ENCODE measurements at regions not wholly inside any gene's neighbourhood (a gene's known extent, or its start where the extent isn't known, plus 50 kb on each side); places are given as distances from the start of the nearest gene placed in this dataset.

DNA sequence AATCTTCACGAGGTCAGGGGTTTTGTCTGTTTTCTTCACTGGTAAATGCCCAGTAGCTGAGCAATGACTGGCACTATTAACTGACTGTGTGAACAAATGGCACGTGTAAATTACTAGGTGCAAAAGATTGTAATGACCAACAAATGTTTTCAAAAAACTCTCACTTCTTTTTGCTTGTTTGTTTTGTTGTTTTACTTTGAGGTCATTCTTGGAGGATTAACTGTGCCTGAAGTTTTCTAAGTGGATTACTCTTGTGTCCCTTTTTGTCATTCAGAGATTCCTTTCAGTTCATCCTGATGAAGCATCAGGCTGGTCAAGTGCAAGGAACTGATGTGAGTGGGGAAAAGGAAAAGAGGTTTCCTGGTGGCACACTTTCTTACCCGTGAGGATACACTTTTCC is 74.4 kb upstream of the PPP1R3C start:
- no peak overlapping the region for H4K5ac ChIP-seq (ENCODE audit: insufficient read length, low read depth, low read length)
- no peaks in the 10 kb centered on the region for H3K27me3 ChIP-seq (ENCODE audit: insufficient read depth, low read length)
- H3K27ac ChIP-seq (ENCODE audit: insufficient read length, low read depth, low read length), result no peak overlapping the region
- H2BK15ac ChIP-seq (ENCODE audit: low read depth, low read length), result no peak overlapping the region
- no peak overlapping the region for H3K4ac ChIP-seq (ENCODE audit: low read depth, low read length)
- no peak overlapping the region for H3K56ac ChIP-seq (ENCODE audit: insufficient read length, low read depth, low read length)
- no CpG with 5 or more reads among the region's 3 CpGs for WGBS (ENCODE audit: extremely low coverage, insufficient read length, low lambda C conversion rate)
- DNase-seq, result no peak
- no peaks in the 10 kb centered on the region for H3K4me1 ChIP-seq (ENCODE audit: insufficient read depth, low read length)
- H2BK12ac ChIP-seq (ENCODE audit: insufficient read length, low read depth, low read length), result no peak overlapping the region
- Mint-ChIP-seq H3K27ac (no peak overlapping the region), H3K36me3 (ENCODE audit: insufficient read depth in 1 of 3, low read depth in 3 of 3) (no peaks in the 10 kb centered on the region), H3K9me3 (no peaks in the 10 kb centered on the region), H3K27me3 (ENCODE audit: low read depth) (peaks cover 2% of the 10 kb centered on the region; the same call in 1 of the 2 replicates), H3K4me1 (peaks cover 6 to 15% of the 10 kb centered on the region in 2 experiments), H3K4me3 (no peak overlapping the region)
- no peak overlapping the region for H3K18ac ChIP-seq (ENCODE audit: insufficient read length, low read depth, low read length)
- no peaks in the 10 kb centered on the region for H3K79me1 ChIP-seq (ENCODE audit: insufficient read depth, low read depth, low read length, poor library complexity, severe bottlenecking)
- no peak overlapping the region for H3T11ph ChIP-seq (ENCODE audit: low read length)
- H3K79me2 ChIP-seq (ENCODE audit: insufficient read depth, low read length), result no peaks in the 10 kb centered on the region
- no peaks in the 10 kb centered on the region for H3K23me2 ChIP-seq (ENCODE audit: insufficient read length, low read depth, low read length, poor library complexity, severe bottlenecking)
- no peak overlapping the region for H2BK20ac ChIP-seq (ENCODE audit: low read depth, low read length, poor library complexity, severe bottlenecking)
- no peak overlapping the region for H3K4me2 ChIP-seq (ENCODE audit: insufficient read depth, insufficient read length, low read length)
- H2AK5ac ChIP-seq (ENCODE audit: insufficient read length, low read length), result no peak overlapping the region
- no peak overlapping the region for H4K8ac ChIP-seq (replicated peaks; ENCODE audit: insufficient read length, low read depth, low read length)
- no peaks in the 10 kb centered on the region for H4K20me1 ChIP-seq (ENCODE audit: control insufficient read depth, insufficient read depth, insufficient read length)
- H2BK5ac ChIP-seq (ENCODE audit: insufficient read length, low read length), result no peak overlapping the region
- no peak overlapping the region for H2BK120ac ChIP-seq (ENCODE audit: low read depth, low read length, poor library complexity, severe bottlenecking)
- H3K14ac ChIP-seq (ENCODE audit: insufficient read depth, low read length), result no peak overlapping the region
- H4K91ac ChIP-seq (ENCODE audit: insufficient read length, low read depth, low read length), result no peak overlapping the region
- H2AFZ ChIP-seq (ENCODE audit: low read length), result no peak overlapping the region
- no peak overlapping the region for H3K9ac ChIP-seq (ENCODE audit: extremely low read depth, insufficient read length, low read length)
- H3K23ac ChIP-seq (ENCODE audit: insufficient read length, low read depth, low read length), result no peak overlapping the region
- H3K9me3 ChIP-seq (ENCODE audit: control insufficient read depth, low read depth, low read length), result no peaks in the 10 kb centered on the region
- no peak for TF ChIP-seq CTCF (conservative IDR thresholded peaks at IDR 0.05)
